ENCODE measurements at regions not wholly inside any gene's neighbourhood (a gene's known extent, or its start where the extent isn't known, plus 50 kb on each side); places are given as distances from the start of the nearest gene placed in this dataset.

- Mint-ChIP-seq H3K27me3 (ENCODE audit: low read depth) (no peaks in the 10 kb centered on the region), H3K4me1 (peaks cover 4% of the 10 kb centered on the region), H3K27ac (ENCODE audit: unreplicated experiment) (no peak overlapping the region), H3K9me3 (peaks cover 27% of the 10 kb centered on the region), H3K36me3 (ENCODE audit: low read depth) (peaks cover 18% of the 10 kb centered on the region), H3K4me3 (no peak overlapping the region)
- no peak for TF ChIP-seq CTCF (conservative IDR thresholded peaks at IDR 0.05)
- no peak for DNase-seq (ENCODE audit: low read depth, low spot score)
Observed at GRCh38 chr6:141290941-141291721, 841.6 kb upstream of the GJE1 start.

GRCh38 chr6:141288947-141289346, 843.8 kb upstream of the GJE1 start:
- H3K4me1 Mint-ChIP-seq: peaks cover 4% of the 10 kb centered on the region
- no peak overlapping the region for H3K4me3 Mint-ChIP-seq
- H3K27ac Mint-ChIP-seq (ENCODE audit: unreplicated experiment): no peak overlapping the region
- no peak for DNase-seq (ENCODE audit: low read depth, low spot score)
- no peaks in the 10 kb centered on the region for H3K27me3 Mint-ChIP-seq (ENCODE audit: low read depth)
- peaks cover 16% of the 10 kb centered on the region for H3K36me3 Mint-ChIP-seq (ENCODE audit: low read depth)
- TF ChIP-seq CTCF (conservative IDR thresholded peaks at IDR 0.05): no peak
- H3K9me3 Mint-ChIP-seq: peaks cover 23% of the 10 kb centered on the region

- TF ChIP-seq CTCF (conservative IDR thresholded peaks at IDR 0.05): no peak
- no peak for DNase-seq (ENCODE audit: low read depth, low spot score)
- Mint-ChIP-seq H3K27ac (ENCODE audit: unreplicated experiment) (peak overlapping the region; percentile 75), H3K9me3 (peaks cover 8% of the 10 kb centered on the region), H3K27me3 (ENCODE audit: low read depth) (no peaks in the 10 kb centered on the region), H3K36me3 (ENCODE audit: low read depth) (no peaks in the 10 kb centered on the region), H3K4me1 (peaks cover 23% of the 10 kb centered on the region), H3K4me3 (no peak overlapping the region)
Observed at GRCh38 chr6:141282263-141282662, 850.5 kb upstream of the GJE1 start.

GRCh38 chr6:141269684-141270083, 863.0 kb upstream of the GJE1 start:
- no peak for DNase-seq (ENCODE audit: low read depth, low spot score)
- H3K9me3 Mint-ChIP-seq: no peaks in the 10 kb centered on the region
- H3K27me3 Mint-ChIP-seq (ENCODE audit: low read depth): no peaks in the 10 kb centered on the region
- no peak for TF ChIP-seq CTCF (conservative IDR thresholded peaks at IDR 0.05)
- H3K27ac Mint-ChIP-seq (ENCODE audit: unreplicated experiment): no peak overlapping the region
- H3K4me1 Mint-ChIP-seq: peaks cover 24% of the 10 kb centered on the region
- H3K4me3 Mint-ChIP-seq: no peak overlapping the region
- no peaks in the 10 kb centered on the region for H3K36me3 Mint-ChIP-seq (ENCODE audit: low read depth)

GRCh38 chr6:141267420-141267819, 865.3 kb upstream of the GJE1 start:
- TF ChIP-seq CTCF (conservative IDR thresholded peaks at IDR 0.05): no peak
- no peaks in the 10 kb centered on the region for H3K27me3 Mint-ChIP-seq (ENCODE audit: low read depth)
- peaks cover 2% of the 10 kb centered on the region for H3K9me3 Mint-ChIP-seq
- H3K36me3 Mint-ChIP-seq (ENCODE audit: low read depth): no peaks in the 10 kb centered on the region
- H3K27ac Mint-ChIP-seq (ENCODE audit: unreplicated experiment): no peak overlapping the region
- H3K4me3 Mint-ChIP-seq: no peak overlapping the region
- DNase-seq (ENCODE audit: low read depth, low spot score): no peak
- peaks cover 31% of the 10 kb centered on the region for H3K4me1 Mint-ChIP-seq

Measured in neural crest cell (in vitro differentiated cells).